ENCODE measurements at regions not wholly inside any gene's neighbourhood (a gene's known extent, or its start where the extent isn't known, plus 50 kb on each side); places are given as distances from the start of the nearest gene placed in this dataset.

DNA sequence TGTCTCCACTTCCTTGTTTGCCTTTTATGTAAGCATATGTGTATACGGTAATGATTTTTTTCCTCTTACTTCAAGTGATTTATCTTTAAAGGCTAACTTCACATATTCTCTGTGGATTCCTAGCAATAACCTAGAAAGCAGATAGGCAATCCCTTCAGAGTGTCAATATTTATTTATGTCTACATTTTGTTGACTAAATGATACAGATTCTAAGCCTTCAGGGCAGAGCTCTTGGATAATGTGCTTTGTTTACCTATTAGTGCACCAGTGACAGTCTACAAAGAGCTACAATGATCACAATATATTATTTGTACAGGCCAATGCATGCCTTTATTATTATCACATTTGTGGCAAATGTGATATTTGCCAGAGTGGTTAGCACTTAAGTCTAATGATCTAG is 406.2 kb downstream of the EFNB2 start:
- DNase-seq (ENCODE audit: low spot score): no peak

DNA sequence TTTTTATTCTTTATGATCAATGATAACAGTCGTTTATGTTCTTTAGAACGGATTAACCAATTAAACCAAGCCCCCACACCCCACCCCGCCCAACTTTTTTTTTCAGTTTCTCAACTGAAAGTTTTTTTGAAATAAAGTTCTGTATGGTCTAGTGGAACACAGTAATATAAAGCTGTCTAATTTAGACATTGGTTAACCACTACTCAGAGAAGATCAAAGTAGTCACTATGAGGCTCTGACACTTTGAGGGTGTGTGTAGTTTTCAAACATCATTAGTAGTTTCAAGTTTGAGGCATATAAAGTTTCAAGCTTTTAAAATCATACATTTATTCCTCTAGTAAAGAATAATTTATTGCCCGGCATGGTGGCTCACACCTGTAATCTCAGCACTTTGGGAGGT is 413.2 kb downstream of the EFNB2 start:
- DNase-seq (ENCODE audit: low spot score): no peak

DNA sequence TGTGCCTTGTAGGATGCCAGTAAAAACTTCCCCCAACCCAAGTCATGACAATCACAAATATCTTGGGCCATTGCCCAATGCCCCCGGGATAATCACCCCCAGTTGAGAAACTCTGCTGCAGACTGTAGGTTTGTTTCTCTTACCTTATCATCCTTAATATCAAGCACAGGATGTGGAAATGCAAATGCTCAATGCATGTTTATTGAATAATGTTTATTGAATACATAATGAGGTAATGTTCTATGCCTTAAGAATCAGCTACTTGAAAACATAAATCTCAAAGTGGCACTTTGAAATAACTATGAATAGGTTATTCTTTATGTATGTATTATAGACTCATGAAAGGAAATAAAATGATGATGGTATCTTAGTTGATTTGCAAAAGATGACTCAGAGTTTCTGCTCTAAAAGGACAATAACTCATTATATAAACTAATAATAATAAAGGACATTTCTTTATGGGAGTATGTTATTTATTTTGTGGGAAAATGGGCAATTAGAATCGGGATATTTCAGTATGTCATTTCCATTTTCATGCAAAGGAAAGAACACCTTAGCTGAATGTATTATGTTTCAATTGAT is 414.2 kb downstream of the EFNB2 start:
- DNase-seq (ENCODE audit: low spot score): no peak

DNA sequence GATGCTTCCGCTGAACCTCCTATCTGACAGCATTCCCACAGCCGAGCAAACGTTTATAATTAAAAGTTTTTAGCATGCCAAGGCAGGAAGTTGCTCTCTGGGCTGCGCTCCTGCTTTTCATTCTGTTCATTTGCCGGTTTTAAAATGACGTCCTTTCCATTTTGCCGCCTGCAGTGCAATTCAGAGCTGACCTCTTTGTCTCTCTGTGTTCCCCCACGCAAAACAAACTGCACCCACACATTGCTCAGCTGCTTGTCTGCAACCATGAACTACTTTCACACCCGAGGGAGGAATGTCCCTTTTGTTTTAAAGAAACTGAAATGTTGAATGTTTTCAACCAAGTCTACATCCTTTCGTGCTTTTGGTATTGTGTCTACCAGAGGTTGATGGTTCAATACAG is 416.5 kb downstream of the EFNB2 start:
- no peak for DNase-seq (ENCODE audit: low spot score)

DNA sequence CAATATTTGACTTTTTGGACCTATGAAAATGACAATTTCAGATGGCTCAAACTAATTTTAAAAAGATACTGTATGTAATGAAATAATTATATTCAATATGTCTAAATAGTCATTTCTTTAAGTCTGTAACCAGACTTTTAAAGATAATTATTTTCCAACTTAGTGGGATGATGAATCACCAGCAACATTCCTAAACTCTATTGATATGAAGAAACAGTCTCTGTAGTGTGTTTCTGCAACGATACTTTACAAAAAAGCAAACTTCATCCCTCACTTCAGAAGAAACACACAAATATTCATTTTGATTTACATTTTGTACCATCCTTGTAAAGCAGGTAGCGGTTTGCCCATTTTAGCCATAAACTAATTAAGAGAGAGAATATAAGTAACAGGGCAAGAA is 417.4 kb downstream of the EFNB2 start:
- no peak for DNase-seq (ENCODE audit: low spot score)

DNA sequence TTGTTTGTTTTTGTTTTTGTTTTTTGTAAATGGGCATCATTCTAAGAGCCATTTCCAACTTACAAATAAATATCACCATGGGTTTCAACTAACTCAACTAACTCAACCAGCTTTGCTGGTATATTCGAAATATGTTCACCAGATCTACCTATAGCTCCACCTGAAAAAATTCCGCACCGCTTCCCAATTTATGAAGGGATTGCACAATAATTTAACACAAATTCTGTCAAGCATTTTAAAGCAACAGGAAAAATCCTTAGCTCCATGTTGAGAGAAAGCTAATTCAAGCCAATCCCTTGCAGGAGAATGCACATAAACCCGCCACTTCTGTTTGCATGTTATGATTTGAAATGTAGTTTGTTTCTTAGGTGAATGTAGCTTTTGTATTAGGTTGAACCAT is 417.8 kb downstream of the EFNB2 start:
- DNase-seq (ENCODE audit: low spot score): no peak

DNA sequence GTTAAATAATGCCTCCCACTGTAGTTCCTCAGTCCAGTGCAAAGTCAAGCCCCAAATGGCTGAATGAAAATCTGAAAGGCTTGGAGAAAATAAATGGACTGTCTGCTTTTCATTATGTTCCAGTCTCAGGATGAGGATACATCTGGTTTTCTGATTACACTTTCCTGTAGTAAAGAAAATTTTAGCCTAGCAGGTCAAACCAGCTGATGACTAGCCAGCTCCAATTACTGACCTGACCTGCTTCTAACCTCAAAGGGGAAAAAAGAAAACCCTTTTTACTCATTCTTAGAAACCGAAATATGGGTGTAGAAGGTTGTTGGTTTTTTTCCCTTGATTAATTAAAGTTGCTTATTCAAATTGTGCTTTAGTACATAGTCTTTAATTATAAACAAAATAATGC is 418.4 kb downstream of the EFNB2 start:
- no peak for DNase-seq (ENCODE audit: low spot score)

DNA sequence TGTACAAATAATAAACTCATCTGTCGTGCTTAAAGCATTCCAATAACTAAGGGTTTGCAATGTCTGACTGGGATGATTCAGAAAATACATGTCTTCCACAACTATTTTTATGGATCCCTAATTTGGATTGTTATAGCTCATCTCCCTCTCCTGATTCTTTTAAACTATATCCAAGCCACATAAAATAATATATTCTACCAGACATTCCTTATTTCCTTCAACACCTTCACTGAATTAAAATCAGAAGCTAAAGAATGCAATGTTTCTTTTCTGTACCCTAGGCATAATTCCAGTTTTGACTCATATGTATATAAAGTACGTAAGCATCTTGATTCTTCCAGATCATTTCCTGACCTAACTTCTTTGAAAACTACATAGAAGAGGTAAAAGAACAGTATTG is 420.4 kb downstream of the EFNB2 start:
- no peak for DNase-seq (ENCODE audit: low spot score)

DNA sequence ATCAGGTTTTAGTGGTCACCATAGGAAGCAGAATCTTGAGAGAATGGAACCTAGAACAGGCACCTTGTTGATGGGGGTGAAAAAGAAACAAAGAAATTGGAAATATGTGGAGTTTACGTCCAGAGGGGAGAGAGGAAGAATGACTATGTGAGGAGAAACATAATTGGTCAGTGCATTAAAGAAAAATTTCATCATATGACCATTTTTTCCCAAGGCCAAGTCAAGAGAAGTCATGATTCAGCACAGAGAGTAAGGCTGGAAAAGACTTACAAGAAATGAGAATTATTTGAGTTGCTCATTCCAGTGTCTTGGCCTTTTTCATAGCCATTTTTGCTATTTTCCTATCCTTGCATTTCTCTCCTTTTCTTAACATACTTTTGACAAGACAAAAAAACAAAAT is 421.7 kb downstream of the EFNB2 start:
- no peak for DNase-seq (ENCODE audit: low spot score)

DNA sequence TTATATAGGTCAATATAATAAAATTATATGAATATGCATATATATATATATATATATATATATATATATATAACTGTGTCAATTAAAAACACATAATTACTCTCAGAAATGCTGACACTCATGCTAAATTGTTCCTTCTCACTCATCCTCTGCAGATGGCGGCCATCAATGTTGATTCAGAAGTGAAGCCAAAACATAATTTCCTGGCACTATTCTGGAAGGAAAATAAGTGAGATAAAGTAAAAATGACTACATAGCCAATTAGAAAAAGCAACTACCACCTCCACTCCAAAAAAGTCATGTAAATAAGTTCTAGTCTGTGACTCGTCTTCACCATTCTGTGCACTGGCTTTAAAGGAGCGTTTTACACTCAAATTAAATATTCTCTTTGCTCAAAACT is 423.3 kb downstream of the EFNB2 start:
- no peak for DNase-seq (ENCODE audit: low spot score)

DNA sequence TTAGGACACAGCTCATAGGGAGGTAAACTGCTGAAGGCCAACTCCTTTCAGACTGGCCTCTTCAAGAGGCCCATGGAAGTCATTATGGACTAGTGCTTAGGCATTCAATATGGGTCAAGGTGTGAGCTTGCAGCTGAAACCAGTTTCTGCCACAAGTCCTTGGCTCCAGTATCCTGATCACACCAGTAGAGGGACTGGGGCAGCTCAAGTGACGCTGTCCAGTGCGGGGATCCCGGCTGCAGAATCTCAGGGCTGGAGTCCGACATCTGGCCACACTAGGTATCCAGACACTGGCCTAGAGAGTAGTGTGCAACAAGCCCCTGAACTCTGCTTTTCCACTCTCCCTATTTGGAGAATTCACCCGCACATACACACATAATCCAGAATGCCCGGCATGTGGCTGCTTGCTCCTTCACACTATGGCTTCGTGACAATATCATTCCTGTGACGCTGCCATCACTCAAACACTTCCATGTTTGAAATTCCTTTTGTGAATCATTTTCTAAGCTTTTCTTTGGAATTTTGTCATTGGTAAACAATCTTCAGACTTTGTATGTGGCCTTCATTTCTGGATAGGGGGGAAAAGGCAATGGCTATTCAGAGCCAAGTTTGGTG is 425.1 kb downstream of the EFNB2 start:
- no peak for DNase-seq (ENCODE audit: low spot score)

DNA sequence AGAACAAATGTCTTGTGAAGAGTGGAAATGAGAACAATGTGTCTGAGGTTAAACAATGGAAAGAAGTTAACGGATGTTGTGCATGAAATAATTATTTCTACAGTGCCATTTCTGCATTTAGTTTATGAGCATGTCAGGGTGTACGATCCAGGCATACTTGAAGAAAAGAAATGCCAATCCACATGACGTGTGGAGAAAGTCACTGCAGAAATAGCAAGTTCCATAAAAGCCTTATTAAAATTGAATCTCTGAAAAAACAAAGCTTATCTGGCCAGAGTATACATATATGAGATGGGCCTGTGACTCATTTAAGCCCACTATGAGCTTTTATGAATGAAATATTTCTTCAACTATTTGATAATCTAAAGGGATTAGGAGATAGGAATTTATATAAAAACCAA is 426.1 kb downstream of the EFNB2 start:
- DNase-seq (ENCODE audit: low spot score): no peak

DNA sequence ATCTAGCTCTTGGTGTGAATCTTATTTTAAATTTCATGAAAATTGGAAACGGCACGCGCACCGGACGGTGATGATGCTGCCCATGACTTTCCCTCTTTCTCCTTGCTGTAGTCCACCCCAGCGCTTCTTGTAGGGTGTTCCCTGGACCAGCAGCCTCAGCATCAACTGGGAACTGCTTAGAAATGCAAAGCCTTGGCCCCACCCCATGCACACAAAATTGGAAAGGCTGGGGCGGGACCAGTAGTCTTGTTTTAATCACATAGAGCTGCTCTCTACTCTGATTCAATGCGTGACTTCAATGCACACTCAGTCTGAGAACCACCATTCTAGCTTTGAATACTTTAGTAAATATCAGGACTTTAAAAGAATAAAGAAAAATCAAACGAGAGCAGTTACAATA is 427.1 kb downstream of the EFNB2 start:
- no peak for DNase-seq (ENCODE audit: low spot score)

DNA sequence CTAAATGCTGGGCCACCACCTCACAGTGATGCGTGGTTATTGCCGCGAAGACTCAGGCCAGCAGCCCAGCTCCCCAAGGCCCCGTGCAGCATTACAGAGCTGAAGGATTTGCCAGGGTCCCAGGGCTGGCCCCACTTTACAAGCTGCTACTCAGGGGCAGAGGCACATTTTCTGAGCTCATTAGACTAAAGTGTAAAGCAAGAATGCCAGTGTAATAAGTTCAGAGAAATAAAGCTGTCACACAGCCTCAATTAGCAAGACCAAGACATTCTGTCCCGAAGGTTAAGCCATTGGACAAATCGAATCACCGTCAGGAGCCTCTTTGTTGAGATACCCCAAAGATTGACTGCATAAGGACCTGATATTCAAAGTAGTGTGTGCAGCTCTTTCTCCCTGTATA is 428.4 kb downstream of the EFNB2 start:
- DNase-seq (ENCODE audit: low spot score): no peak

DNA sequence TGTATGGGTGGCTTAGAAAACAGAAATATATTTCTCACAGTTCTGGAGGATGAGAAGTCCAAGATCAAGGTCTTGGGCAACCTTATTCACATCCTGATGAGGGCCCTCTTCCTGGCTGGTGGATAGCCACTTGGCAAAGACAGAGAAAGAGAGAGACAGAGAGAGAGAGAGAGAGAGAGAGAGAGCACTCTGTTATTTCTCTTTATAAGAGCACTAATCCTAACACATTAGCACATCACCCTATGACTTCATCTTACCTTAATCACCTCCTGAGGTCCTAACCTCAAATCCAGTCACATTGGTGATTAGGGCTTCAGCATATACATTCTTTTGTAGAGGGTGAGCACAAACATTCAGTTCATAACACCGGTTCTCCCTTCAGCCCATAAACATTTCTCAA is 430.3 kb downstream of the EFNB2 start:
- DNase-seq (ENCODE audit: low spot score): no peak

DNA sequence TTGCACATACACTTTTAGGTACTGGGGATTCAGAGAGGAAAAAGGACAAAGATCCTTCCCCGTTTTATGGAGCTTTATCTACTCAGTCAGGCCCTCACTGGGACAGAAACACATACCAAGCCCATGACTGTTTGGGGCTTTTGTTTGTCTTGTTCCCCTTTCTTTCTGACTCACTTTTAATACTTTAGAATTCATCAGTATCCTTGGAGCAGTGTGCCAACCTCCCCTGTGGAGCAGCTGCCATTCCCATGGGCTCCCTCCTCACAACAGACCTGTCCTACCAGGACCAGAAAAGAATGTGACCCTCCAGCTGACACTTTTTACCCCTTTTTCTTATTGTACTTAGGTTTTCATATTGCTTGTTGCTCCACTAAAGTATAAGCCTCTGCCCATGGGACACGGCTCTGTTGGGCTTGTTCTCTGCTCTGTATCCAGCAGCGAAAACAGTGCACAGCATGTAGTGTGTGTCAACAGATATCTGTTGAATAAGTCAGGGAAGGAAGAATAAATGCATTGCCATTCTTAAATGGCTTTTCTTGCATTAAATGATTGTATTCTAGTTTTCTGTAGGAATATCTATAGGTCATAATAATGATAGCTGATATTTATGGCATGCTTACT is 431.1 kb downstream of the EFNB2 start:
- DNase-seq (ENCODE audit: low spot score): no peak

DNA sequence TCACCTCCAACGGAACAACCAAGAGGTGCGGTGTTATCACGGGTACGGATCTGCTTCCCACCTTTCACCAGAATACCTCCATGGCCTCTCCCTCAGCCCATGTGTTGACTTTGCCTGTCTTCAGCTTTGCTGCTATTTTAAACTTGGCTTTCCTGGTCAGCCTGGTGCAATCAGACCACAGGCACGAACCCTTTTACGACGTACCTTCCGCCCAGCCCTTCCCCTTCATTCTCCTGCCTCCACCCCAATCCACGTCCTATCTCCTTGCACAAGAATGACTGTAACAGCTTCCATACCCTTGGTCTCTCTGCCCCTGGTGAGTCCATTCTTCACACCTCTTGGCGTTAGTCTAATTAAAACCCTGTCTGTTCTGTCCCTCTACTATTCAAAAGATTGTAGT is 431.7 kb downstream of the EFNB2 start:
- DNase-seq (ENCODE audit: low spot score): no peak

DNA sequence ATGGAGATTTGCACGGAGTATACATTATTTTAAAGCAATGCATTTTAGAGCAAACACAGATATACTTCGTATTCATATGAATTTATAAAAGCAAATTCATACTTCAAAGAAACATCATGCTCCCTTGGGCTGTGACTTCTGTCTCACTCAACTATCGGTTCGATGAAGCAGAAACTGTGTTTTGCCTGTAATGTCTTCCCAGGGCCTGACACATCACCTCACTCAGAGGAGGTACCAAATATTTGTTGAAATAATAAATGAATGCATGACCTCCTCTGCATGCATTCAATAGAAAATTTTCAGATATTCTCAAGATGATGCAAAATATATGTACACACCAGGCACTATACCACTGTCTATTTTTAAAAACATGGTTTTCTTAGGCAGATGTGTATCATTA is 432.7 kb downstream of the EFNB2 start:
- no peak for DNase-seq (ENCODE audit: low spot score)

DNA sequence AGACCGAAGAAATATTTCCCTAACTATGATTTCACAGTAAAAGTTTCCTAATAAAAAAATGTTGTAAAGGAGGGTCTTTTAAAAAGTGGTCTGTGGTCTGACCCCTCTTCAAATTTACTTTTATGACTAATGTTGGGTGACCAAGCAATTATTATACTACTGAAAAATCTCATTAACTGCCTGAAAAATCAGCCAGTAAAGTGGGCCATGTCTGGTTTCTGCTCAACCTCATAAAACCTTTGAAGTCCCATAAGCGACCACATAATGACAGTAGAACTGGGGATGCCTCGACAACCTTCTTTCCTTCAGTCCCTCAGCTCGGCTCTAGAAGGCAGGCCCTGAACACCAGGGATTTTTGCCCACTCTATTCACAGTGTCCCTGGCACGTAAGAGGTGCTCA is 434.3 kb downstream of the EFNB2 start:
- DNase-seq (ENCODE audit: low spot score): no peak

DNA sequence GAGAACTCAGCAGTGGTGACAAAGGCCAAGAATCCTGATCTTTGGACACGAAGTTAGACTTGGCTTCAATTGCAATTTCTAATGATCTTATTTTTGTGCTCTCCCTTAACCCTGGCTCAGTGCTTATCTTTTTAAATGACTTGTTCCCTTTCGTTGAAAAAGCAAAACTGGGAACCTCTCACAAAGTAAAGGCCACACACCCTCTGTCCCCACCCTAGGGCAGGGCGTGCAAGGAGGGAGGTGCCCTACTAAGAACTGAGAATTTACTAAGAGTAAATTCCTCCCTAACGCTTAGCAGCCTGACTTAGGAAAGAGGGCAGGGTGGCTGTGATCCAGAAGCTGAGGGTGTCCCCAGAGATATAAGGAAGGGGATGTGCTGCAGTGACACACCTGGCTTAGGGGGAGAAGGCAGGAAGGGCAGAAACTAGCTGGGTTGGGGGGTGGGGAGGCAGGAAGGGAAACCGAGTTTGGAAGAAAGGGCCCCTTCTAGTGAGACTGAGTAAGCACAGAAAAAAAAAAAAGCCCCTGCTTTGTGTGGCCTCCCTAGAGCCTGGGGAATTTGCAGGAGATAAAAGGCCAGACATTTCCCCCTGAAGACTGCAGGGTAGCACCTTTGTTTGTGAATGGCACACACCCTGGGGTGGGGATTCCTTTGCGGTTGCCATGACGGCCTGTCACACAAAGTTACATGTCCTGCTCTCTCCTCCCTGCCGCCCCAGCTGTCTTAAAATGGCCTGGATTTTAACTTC is 435.1 kb downstream of the EFNB2 start:
- no peak for DNase-seq (ENCODE audit: low spot score)

DNA sequence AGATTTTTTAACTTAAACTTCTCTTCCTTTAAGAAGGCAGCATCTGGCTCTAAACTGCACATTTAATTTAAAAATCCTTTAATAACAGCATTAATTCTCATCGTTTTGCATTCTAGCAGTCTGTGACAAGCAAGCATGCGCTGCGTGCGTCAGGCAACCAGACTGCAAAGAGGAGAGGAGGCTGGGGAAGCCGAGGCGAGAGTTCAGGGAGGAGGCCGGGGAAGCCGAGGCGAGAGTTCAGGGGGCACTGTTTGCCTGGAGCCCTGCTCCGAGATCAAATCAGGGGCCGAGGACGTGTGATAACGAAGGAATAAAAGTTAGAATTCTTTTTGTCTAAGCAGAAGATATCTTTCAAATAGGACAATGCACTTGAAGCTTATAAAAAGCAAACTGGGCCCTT is 435.7 kb downstream of the EFNB2 start:
- no peak for DNase-seq (ENCODE audit: low spot score)

DNA sequence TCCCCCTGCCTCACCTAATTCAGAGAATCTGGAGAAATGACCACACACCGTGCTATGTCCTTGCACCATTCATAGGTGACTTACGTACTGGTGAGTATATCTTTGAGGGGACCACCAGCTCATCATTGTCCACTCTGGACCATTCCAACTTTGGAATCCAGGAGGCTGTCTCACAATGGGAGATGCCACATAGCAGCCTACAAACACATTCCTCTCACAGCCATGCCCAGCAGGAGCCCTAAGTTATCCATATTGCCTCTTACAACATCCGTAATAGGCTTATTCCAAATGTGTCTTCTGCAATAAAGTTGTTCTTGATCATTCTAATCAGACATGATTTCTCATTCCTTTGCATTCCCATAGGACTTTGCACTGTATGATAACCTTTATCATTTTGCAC is 436.7 kb downstream of the EFNB2 start:
- DNase-seq (ENCODE audit: low spot score): no peak

DNA sequence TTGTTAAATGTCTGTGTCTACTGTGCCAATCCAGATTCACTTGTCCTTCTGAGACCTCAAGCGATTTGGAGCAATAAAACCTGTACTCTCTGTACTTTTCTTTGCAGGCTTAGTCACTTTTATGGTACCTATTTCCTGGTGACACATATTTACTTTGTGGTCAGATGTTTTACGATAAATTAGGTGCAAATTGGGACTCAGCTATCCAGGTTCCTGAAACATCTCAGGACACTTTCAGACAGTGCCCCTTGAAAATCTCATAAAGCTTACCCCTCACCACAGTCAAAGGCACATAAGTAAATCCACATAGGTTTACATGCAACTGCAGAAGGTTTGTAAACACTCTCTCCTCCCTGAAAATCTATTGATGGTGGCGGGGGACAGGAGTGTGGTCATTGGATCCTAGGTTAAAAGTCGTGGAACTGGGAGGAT is 438.8 kb downstream of the EFNB2 start:
- DNase-seq (ENCODE audit: low spot score): no peak
